Left renal pelvis (tissue), 4 donors: ENCODE measurements at regions not wholly inside any gene's neighbourhood (a gene's known extent, or its start where the extent isn't known, plus 50 kb on each side); places are given as distances from the start of the nearest gene placed in this dataset.

ENCODE experiments used
- DNase-seq, 4 donors: peaks; one replicate each; pipeline ENCODE4 v3.0.0-alpha.2; 2013; ENCODE audit warnings: low read depth in 4 of 4, low spot score in 3 of 4

GRCh38 chr20:40191573-40191972 is 497.5 kb downstream of the MAFB start:
- no peak for DNase-seq

GRCh38 chr20:40189621-40190020 is 499.4 kb downstream of the MAFB start:
- DNase-seq: no peak

GRCh38 chr20:40188319-40188718 is 500.7 kb downstream of the MAFB start:
- no peak for DNase-seq

GRCh38 chr20:40186826-40187225 is 502.2 kb downstream of the MAFB start:
- no peak for DNase-seq

- DNase-seq: no peak
Measured at GRCh38 chr20:40181676-40182075, 507.4 kb downstream of the MAFB start.

- no peak for DNase-seq
Measured at GRCh38 chr20:40176098-40176841, 512.8 kb downstream of the MAFB start.

GRCh38 chr20:40175296-40175695 is 513.7 kb downstream of the MAFB start:
- DNase-seq: no peak

- DNase-seq: no peak
Measured at GRCh38 chr20:40173872-40174271, 515.2 kb downstream of the MAFB start.

- DNase-seq: no peak
Measured at GRCh38 chr20:40168981-40169620, 519.9 kb downstream of the MAFB start.

- no peak for DNase-seq
Measured at GRCh38 chr20:40161391-40161790, 527.6 kb downstream of the MAFB start.

- DNase-seq: peak in 1 of 4 donors; percentile 12
Measured at GRCh38 chr20:40160097-40160550, 528.9 kb downstream of the MAFB start.

- no peak for DNase-seq
Measured at GRCh38 chr20:40159276-40159675, 529.8 kb downstream of the MAFB start.

GRCh38 chr20:40156600-40157317 is 532.3 kb downstream of the MAFB start:
- DNase-seq: peak in 1 of 4 donors; percentile 35

GRCh38 chr20:40154514-40154913 is 534.5 kb downstream of the MAFB start:
- no peak for DNase-seq

GRCh38 chr20:40148886-40149285 is 540.1 kb downstream of the MAFB start:
- DNase-seq: no peak

GRCh38 chr20:40146071-40146470 is 543.0 kb downstream of the MAFB start:
- no peak for DNase-seq

- no peak for DNase-seq
Measured at GRCh38 chr20:40144581-40144980, 544.5 kb downstream of the MAFB start.

- DNase-seq: no peak
Measured at GRCh38 chr20:40134176-40134575, 554.9 kb downstream of the MAFB start.

GRCh38 chr20:40120827-40121226 is 568.2 kb downstream of the MAFB start:
- no peak for DNase-seq

GRCh38 chr20:40111282-40111681 is 577.8 kb downstream of the MAFB start:
- DNase-seq: no peak

- DNase-seq: no peak
Measured at GRCh38 chr20:40110311-40110831, 578.7 kb downstream of the MAFB start.
